HepG2 (cell line): ENCODE measurements at regions not wholly inside any gene's neighbourhood (a gene's known extent, or its start where the extent isn't known, plus 50 kb on each side); places are given as distances from the start of the nearest gene placed in this dataset.

Source experiments
- ATAC-seq: fragments of 200-7000 bp; cut with Tn5 transposase; 3 replicates; pipeline ENCODE4 v1.9.1; 2020; ENCODE audit warnings: mild to moderate bottlenecking, moderate library complexity
- BruUV-seq: library from RNA; stranded (reverse); fragments of 400-500 nt; replicated peaks from 2 replicates; lab custom pipeline; 2021; lab: Mats Ljungman, UMichigan
- CTCF ChIA-PET: fragments of 300-600 bp; formaldehyde crosslinking; extraction: SDS; loops from one replicate; lab custom pipeline; 2021; ENCODE audit warnings: low total read pairs, inconsistent platforms, low intra/inter-chr PET ratio; lab: Yijun Ruan, JAX
- POLR2A ChIA-PET: fragments of 350-600 bp; sonication (Branson Sonifier 250); formaldehyde crosslinking; loops from one replicate; lab custom pipeline; 2020; ENCODE audit warnings: antibody characterized with exemption, inconsistent platforms; lab: Yijun Ruan, JAX
- DNase-seq: peaks from one replicate; pipeline ENCODE4 v3.0.0-alpha.2; 2015; ENCODE audit warnings: low spot score
- FAIRE-seq: peaks from 3 replicates; lab custom pipeline; 2011; peaks lifted over from hg19 to GRCh38; lab: Jason Lieb, UNC
- H2AFZ ChIP-seq: one replicate; pipeline ENCODE4 v1.6.1; 2011; ENCODE audit warnings: low read length, inconsistent platforms
- H3K27ac ChIP-seq: fragments of 300-600 bp; 3 replicates; pipeline ENCODE4 v1.8.0; 2011; ENCODE audit warnings: mixed run types, mild to moderate bottlenecking, mixed read lengths, low read length, inconsistent platforms; ENCODE audit not compliant: insufficient read depth; ENCODE audit errors: extremely low read length
- H3K27me3 ChIP-seq, 2 experiments: fragments of 200-600 bp in 1 of 2; 2 replicates in 1 of 2; 3 replicates in 1 of 2; pipeline versions ENCODE4 v1.6.0 to v1.8.0; 2011; ENCODE audit warnings: low read length in 2 of 2, mild to moderate bottlenecking in 2 of 2, moderate library complexity in 2 of 2, inconsistent platforms in 1 of 2; ENCODE audit not compliant: insufficient read depth in 2 of 2, control insufficient read depth in 1 of 2
- H3K36me3 ChIP-seq, 2 experiments: fragments of 200-600 bp in 1 of 2; replicated peaks in 1 of 2; 2 replicates in 1 of 2; 3 replicates in 1 of 2; pipeline versions ENCODE4 v1.5.1 to v1.8.0; 2011; ENCODE audit warnings: low read length in 2 of 2, inconsistent platforms in 1 of 2; ENCODE audit not compliant: insufficient read depth in 2 of 2, control insufficient read depth in 1 of 2
- H3K4me1 ChIP-seq: 2 replicates; pipeline ENCODE4 v1.5.1; 2012; ENCODE audit warnings: low read length, inconsistent platforms; ENCODE audit not compliant: insufficient read depth
- H3K4me2 ChIP-seq: 2 replicates; pipeline ENCODE4 v1.6.0; 2011; ENCODE audit warnings: low read depth, low read length, inconsistent platforms
- H3K4me3 ChIP-seq, 3 experiments: fragments of 200-600 bp in 1 of 3; sonication (generic), shearing (Covaris generic) in 1 of 3; replicated peaks in 1 of 3; 2 replicates each; pipeline ENCODE4 v1.5.1; 2011 to 2016; ENCODE audit warnings: low read length in 3 of 3, inconsistent platforms in 2 of 3, low read depth in 2 of 3, mild to moderate bottlenecking in 2 of 3, control low read depth in 1 of 3, mixed read lengths in 1 of 3; ENCODE audit not compliant: insufficient read depth in 1 of 3
- H3K79me2 ChIP-seq: one replicate; pipeline ENCODE4 v1.6.1; 2011; ENCODE audit warnings: low read length, inconsistent platforms; ENCODE audit not compliant: insufficient read depth
- H3K9ac ChIP-seq: 2 replicates; pipeline ENCODE4 v1.6.0; 2011; ENCODE audit warnings: mild to moderate bottlenecking, low read depth, low read length, inconsistent platforms; ENCODE audit not compliant: insufficient read depth
- H3K9me3 ChIP-seq: 2 replicates; pipeline ENCODE4 v1.5.1; 2012; ENCODE audit warnings: mild to moderate bottlenecking, low read length
- H4K20me1 ChIP-seq: 2 replicates; pipeline ENCODE4 v1.6.0; 2011; ENCODE audit warnings: inconsistent platforms, mild to moderate bottlenecking, low read length, moderate library complexity; ENCODE audit not compliant: insufficient read depth
- CBX1 ChIP-seq: IDR thresholded peaks from one replicate; pipeline ENCODE4 v1.6.1; 2016; ENCODE audit warnings: antibody characterized with exemption, low read depth
- CHCHD3 ChIP-seq: sonication (generic); formaldehyde crosslinking; IDR thresholded peaks from 2 replicates; pipeline ENCODE4 v1.8.0; 2022; ENCODE audit warnings: mild to moderate bottlenecking, missing genetic modification reagents, moderate library complexity
- FOSL1 ChIP-seq: sonication (generic); formaldehyde crosslinking; IDR thresholded peaks from 2 replicates; pipeline ENCODE4 v1.9.0; 2021; ENCODE audit warnings: missing genetic modification reagents, borderline replicate concordance
- HIVEP1 ChIP-seq: sonication (generic); formaldehyde crosslinking; IDR thresholded peaks from 2 replicates; pipeline ENCODE4 v1.4.0; 2020; ENCODE audit warnings: mild to moderate bottlenecking, missing genetic modification reagents
- MED1 ChIP-seq: sonication (generic); formaldehyde crosslinking; IDR thresholded peaks from 2 replicates; pipeline ENCODE4 v1.4.0; 2020; ENCODE audit warnings: missing genetic modification reagents
- MTA1 ChIP-seq: sonication (generic); formaldehyde crosslinking; IDR thresholded peaks from 2 replicates; pipeline ENCODE4 v1.4.0; 2020; ENCODE audit warnings: missing genetic modification reagents, mild to moderate bottlenecking, borderline replicate concordance
- MTF1 ChIP-seq: sonication (generic); formaldehyde crosslinking; IDR thresholded peaks from 2 replicates; pipeline ENCODE4 v1.5.0; 2020; ENCODE audit warnings: missing genetic modification reagents
- NFE2 ChIP-seq: sonication (generic); formaldehyde crosslinking; IDR thresholded peaks from 2 replicates; pipeline ENCODE4 v1.4.0; 2020; ENCODE audit warnings: missing genetic modification reagents
- SAFB2 ChIP-seq: sonication (generic); formaldehyde crosslinking; IDR thresholded peaks from 2 replicates; pipeline ENCODE4 v1.5.1; 2020; ENCODE audit warnings: missing genetic modification reagents, low read depth, mild to moderate bottlenecking, borderline replicate concordance
- SALL1 ChIP-seq: sonication (generic); formaldehyde crosslinking; IDR thresholded peaks from 2 replicates; pipeline ENCODE4 v1.8.0; 2022; ENCODE audit warnings: mild to moderate bottlenecking, missing genetic modification reagents
- SMARCC2 ChIP-seq: fragments of 450-650 bp; IDR thresholded peaks from 2 replicates; pipeline ENCODE4 v1.6.1; 2017; ENCODE audit warnings: antibody characterized with exemption, mild to moderate bottlenecking
- SP4 ChIP-seq: sonication (generic); formaldehyde crosslinking; IDR thresholded peaks from 2 replicates; pipeline ENCODE4 v1.8.1; 2023; ENCODE audit warnings: mild to moderate bottlenecking, missing genetic modification reagents
- SUZ12 ChIP-seq: fragments of 150-350 bp; IDR thresholded peaks from 2 replicates; pipeline ENCODE4 v1.6.1; 2014; ENCODE audit warnings: low read depth, low read length
- ZBTB33 ChIP-seq: sonication (generic); formaldehyde crosslinking; IDR thresholded peaks from 2 replicates; pipeline ENCODE4 v1.4.0; 2020; ENCODE audit warnings: missing genetic modification reagents
- ZFX ChIP-seq: sonication (generic); formaldehyde crosslinking; IDR thresholded peaks from 2 replicates; pipeline ENCODE4 v1.4.0; 2020; ENCODE audit warnings: mild to moderate bottlenecking, low read depth, missing genetic modification reagents, moderate library complexity
- ZNF563 ChIP-seq: sonication (generic); formaldehyde crosslinking; IDR thresholded peaks from 2 replicates; pipeline ENCODE4 v1.8.0; 2022; ENCODE audit warnings: mild to moderate bottlenecking, moderate library complexity, missing genetic modification reagents
- ZNF713 ChIP-seq: sonication (generic); formaldehyde crosslinking; IDR thresholded peaks from 2 replicates; pipeline ENCODE4 v1.4.0; 2020; ENCODE audit warnings: mild to moderate bottlenecking, missing genetic modification reagents
- ZNF878 ChIP-seq: sonication (generic); formaldehyde crosslinking; IDR thresholded peaks from 2 replicates; pipeline ENCODE4 v1.8.1; 2023; ENCODE audit warnings: mild to moderate bottlenecking, missing genetic modification reagents, moderate library complexity
- WGBS: methylation state at CpG from one replicate; pipeline ENCODE4 v1.1.6; 2017; ENCODE audit warnings: low lambda C conversion rate; 5-methylcytosine and 5-hydroxymethylcytosine counted together
- in situ Hi-C: cut with HindIII; loops from 2 replicates; pipeline ENCODE4 v1.10.0; 2017; ENCODE audit warnings: low pct_unique_long_range_greater_than_20kb; ENCODE audit not compliant: extremely low pct_ligation_motif_present
- intact Hi-C: fragments of 100-400 bp; cut with micrococcal nuclease; formaldehyde crosslinking; loops from one replicate; pipeline ENCODE4 v1.10.0; 2022; ENCODE audit not compliant: unreplicated experiment
- TF ChIP-seq, protein P1 (sequence below): sonication (generic); formaldehyde crosslinking; IDR thresholded peaks from 2 replicates; pipeline ENCODE4 v1.4.0; 2020; ENCODE audit warnings: missing genetic modification reagents

DNA sequence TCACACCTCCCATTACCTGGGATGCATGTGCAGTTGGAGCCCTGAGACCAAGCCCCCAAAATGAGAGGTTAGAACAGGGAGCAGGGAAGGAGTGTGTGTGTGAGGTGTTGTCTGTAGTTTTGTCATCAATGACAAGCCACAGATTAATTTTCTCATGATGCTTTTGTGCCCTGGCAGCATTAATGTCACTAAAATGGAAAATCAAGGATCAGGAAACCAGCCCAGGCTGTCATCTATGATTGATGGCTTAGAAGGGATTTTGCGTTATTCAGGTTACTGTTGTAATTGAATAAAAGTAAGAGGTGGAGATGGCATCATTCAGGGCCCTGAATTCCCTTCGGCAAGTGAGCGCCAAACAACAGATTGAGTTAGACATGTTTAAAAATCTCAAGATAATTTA is 130.5 kb upstream of the C1QTNF7 start:
- in situ Hi-C loops: no loop called here
- Histone ChIP-seq H3K36me3 (no peaks in the 10 kb centered on the region), H3K9ac (no peak overlapping the region), H3K79me2 (no peaks in the 10 kb centered on the region), H2AFZ (no peak overlapping the region), H3K27me3 (no peaks in the 10 kb centered on the region), H3K4me1 (no peaks in the 10 kb centered on the region), H4K20me1 (no peaks in the 10 kb centered on the region), H3K4me2 (no peak overlapping the region), H3K9me3 (no peaks in the 10 kb centered on the region), H3K4me3 (no peak overlapping the region), H3K27ac (no peak overlapping the region)
- WGBS: 39% methylated on average over 3 of the region's 3 CpGs
- intact Hi-C loops: no loop called here
- no peak for TF ChIP-seq MTF1 (CRISPR knock-in tag)
- no peak for TF ChIP-seq SP4 (CRISPR knock-in tag)
- TF ChIP-seq SUZ12: no peak
- TF ChIP-seq MTA1 (CRISPR knock-in tag): no peak
- no peak for TF ChIP-seq FOSL1
- TF ChIP-seq MED1: no peak
- no peak for TF ChIP-seq ZNF563 (CRISPR knock-in tag)
- no peak for TF ChIP-seq CBX1
- no peak for TF ChIP-seq NFE2 (CRISPR knock-in tag)
- TF ChIP-seq ZFX (CRISPR knock-in tag): no peak
- TF ChIP-seq SAFB2 (CRISPR knock-in tag): no peak
- TF ChIP-seq SALL1: no peak
- TF ChIP-seq SMARCC2: no peak
- no peak for TF ChIP-seq ZNF713 (CRISPR knock-in tag)
- no peak for TF ChIP-seq ZNF878 (CRISPR knock-in tag)
- TF ChIP-seq CHCHD3: no peak
- TF ChIP-seq ZBTB33 (CRISPR knock-in tag): no peak
- TF ChIP-seq, protein P1, sequence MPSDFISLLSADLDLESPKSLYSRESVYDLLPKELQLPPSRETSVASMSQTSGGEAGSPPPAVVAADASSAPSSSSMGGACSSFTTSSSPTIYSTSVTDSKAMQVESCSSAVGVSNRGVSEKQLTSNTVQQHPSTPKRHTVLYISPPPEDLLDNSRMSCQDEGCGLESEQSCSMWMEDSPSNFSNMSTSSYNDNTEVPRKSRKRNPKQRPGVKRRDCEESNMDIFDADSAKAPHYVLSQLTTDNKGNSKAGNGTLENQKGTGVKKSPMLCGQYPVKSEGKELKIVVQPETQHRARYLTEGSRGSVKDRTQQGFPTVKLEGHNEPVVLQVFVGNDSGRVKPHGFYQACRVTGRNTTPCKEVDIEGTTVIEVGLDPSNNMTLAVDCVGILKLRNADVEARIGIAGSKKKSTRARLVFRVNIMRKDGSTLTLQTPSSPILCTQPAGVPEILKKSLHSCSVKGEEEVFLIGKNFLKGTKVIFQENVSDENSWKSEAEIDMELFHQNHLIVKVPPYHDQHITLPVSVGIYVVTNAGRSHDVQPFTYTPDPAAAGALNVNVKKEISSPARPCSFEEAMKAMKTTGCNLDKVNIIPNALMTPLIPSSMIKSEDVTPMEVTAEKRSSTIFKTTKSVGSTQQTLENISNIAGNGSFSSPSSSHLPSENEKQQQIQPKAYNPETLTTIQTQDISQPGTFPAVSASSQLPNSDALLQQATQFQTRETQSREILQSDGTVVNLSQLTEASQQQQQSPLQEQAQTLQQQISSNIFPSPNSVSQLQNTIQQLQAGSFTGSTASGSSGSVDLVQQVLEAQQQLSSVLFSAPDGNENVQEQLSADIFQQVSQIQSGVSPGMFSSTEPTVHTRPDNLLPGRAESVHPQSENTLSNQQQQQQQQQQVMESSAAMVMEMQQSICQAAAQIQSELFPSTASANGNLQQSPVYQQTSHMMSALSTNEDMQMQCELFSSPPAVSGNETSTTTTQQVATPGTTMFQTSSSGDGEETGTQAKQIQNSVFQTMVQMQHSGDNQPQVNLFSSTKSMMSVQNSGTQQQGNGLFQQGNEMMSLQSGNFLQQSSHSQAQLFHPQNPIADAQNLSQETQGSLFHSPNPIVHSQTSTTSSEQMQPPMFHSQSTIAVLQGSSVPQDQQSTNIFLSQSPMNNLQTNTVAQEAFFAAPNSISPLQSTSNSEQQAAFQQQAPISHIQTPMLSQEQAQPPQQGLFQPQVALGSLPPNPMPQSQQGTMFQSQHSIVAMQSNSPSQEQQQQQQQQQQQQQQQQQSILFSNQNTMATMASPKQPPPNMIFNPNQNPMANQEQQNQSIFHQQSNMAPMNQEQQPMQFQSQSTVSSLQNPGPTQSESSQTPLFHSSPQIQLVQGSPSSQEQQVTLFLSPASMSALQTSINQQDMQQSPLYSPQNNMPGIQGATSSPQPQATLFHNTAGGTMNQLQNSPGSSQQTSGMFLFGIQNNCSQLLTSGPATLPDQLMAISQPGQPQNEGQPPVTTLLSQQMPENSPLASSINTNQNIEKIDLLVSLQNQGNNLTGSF: no peak
- TF ChIP-seq HIVEP1 (CRISPR knock-in tag): no peak
- POLR2A ChIA-PET: no interaction called here
- DNase-seq: no peak
- ATAC-seq: no peak
- no peak for FAIRE-seq
- no TSS peak for BruUV-seq
- CTCF ChIA-PET: no interaction called here
